ENCODE measurements at regions not wholly inside any gene's neighbourhood (a gene's known extent, or its start where the extent isn't known, plus 50 kb on each side); places are given as distances from the start of the nearest gene placed in this dataset.
"Not testable (repeated sequence)": the region's sequence is repeated elsewhere in the genome, so short reads cannot be mapped to it uniquely, and the experiment has no call there.

GRCh38 chr2:142422769-142423168 is 292.0 kb upstream of the LRP1B start:
- H3K4me3 ChIP-seq: no peak overlapping the region
- 80 to 87% (median 83%) methylated on average over 2 of the region's 2 CpGs for WGBS, 4 donors
- no peak for DNase-seq
- no peaks in the 10 kb centered on the region for H3K4me1 ChIP-seq (replicated peaks in 1 of 2)
- no peaks in the 10 kb centered on the region for H3K36me3 ChIP-seq (replicated peaks in 1 of 2)
- TF ChIP-seq POLR2A (IDR thresholded peaks at IDR 0.05) (no peak), CTCF (IDR thresholded peaks at IDR 0.05) (no peak)
- no peak overlapping the region for H3K27ac ChIP-seq
- no peaks in the 10 kb centered on the region for H3K9me3 ChIP-seq (replicated peaks in 1 of 3)
- no peaks in the 10 kb centered on the region for H3K27me3 ChIP-seq
- intact Hi-C loops (cut with DNase I): no loop called here

GRCh38 chr2:142422041-142422440 is 291.2 kb upstream of the LRP1B start:
- TF ChIP-seq POLR2A (IDR thresholded peaks at IDR 0.05): no peak
- no peak for TF ChIP-seq CTCF (IDR thresholded peaks at IDR 0.05)
- intact Hi-C loops (cut with DNase I): no loop called here
- H3K4me1 ChIP-seq (replicated peaks in 1 of 2): no peaks in the 10 kb centered on the region
- H3K4me3 ChIP-seq: no peak overlapping the region
- DNase-seq: no peak
- no peaks in the 10 kb centered on the region for H3K9me3 ChIP-seq (replicated peaks in 1 of 3)
- 79 to 87% (median 82%) methylated on average over 6 of the region's 6 CpGs for WGBS, 4 donors
- no peaks in the 10 kb centered on the region for H3K27me3 ChIP-seq
- no peak overlapping the region for H3K27ac ChIP-seq
- no peaks in the 10 kb centered on the region for H3K36me3 ChIP-seq (replicated peaks in 1 of 2)

- H3K27ac ChIP-seq; intact Hi-C loops (cut with DNase I); H3K36me3 ChIP-seq (replicated peaks in 1 of 2); H3K4me3 ChIP-seq; H3K4me1 ChIP-seq (replicated peaks in 1 of 2); H3K9me3 ChIP-seq (replicated peaks in 1 of 3); H3K27me3 ChIP-seq; DNase-seq: not testable (repeated sequence)
- 87 to 97% (median 94%) methylated on average over 4 of the region's 4 CpGs for WGBS, 4 donors
These were observed 287.9 kb upstream of the LRP1B start for GRCh38 chr2:142418699-142419098.

GRCh38 chr2:142416996-142417395 is 286.2 kb upstream of the LRP1B start:
- DNase-seq: no peak
- Histone ChIP-seq H3K4me1 (replicated peaks in 1 of 2) (no peaks in the 10 kb centered on the region), H3K27me3 (no peaks in the 10 kb centered on the region), H3K9me3 (replicated peaks in 1 of 3) (no peaks in the 10 kb centered on the region), H3K27ac (no peak overlapping the region), H3K36me3 (replicated peaks in 1 of 2) (no peaks in the 10 kb centered on the region), H3K4me3 (no peak overlapping the region)
- TF ChIP-seq CTCF (IDR thresholded peaks at IDR 0.05) (no peak), POLR2A (IDR thresholded peaks at IDR 0.05) (no peak)
- 77 to 86% (median 81%) methylated on average over 1 of the region's 1 CpG for WGBS, 4 donors
- intact Hi-C loops (cut with DNase I): no loop called here

- Histone ChIP-seq H3K4me1 (replicated peaks in 1 of 2) (no peaks in the 10 kb centered on the region), H3K9me3 (replicated peaks in 1 of 3) (no peaks in the 10 kb centered on the region), H3K4me3 (no peak overlapping the region), H3K27me3 (no peaks in the 10 kb centered on the region), H3K27ac (no peak overlapping the region), H3K36me3 (replicated peaks in 1 of 2) (no peaks in the 10 kb centered on the region)
- no peak for DNase-seq
- intact Hi-C loops (cut with DNase I): no loop called here
- TF ChIP-seq CTCF (IDR thresholded peaks at IDR 0.05): no peak
- no peak for TF ChIP-seq POLR2A (IDR thresholded peaks at IDR 0.05)
- WGBS, 4 donors: 74 to 82% (median 78%) methylated on average over 3 of the region's 3 CpGs
These were observed 284.6 kb upstream of the LRP1B start for GRCh38 chr2:142415461-142415860.

Measured in adrenal gland (tissue), 9 donors.